ENCODE measurements at regions not wholly inside any gene's neighbourhood (a gene's known extent, or its start where the extent isn't known, plus 50 kb on each side); places are given as distances from the start of the nearest gene placed in this dataset.

- intact Hi-C loops (cut with DNase I; ENCODE audit: low total_unique reads) = no loop called here
- Histone ChIP-seq H3K4me1 (no peaks in the 10 kb centered on the region), H3K27ac (no peak overlapping the region), H3K27me3 (replicated peaks in 1 of 7) (no peaks in the 10 kb centered on the region), H3K36me3 (no peaks in the 10 kb centered on the region), H3K9me3 (no peaks in the 10 kb centered on the region), H3K4me3 (no peak overlapping the region)
- TF ChIP-seq POLR2A (IDR thresholded peaks at IDR 0.05) (no peak), POLR2AphosphoS5 (IDR thresholded peaks at IDR 0.05) (no peak), CTCF (IDR thresholded peaks at IDR 0.05 in 8 of 11, conservative IDR thresholded peaks at IDR 0.05 in 3 of 11) (no peak)
- DNase-seq = no peak
- 82 to 91% (median 87%) methylated on average over 4 of the region's 4 CpGs for WGBS, 5 donors
Measured at GRCh38 chr9:119801311-119801710, 432.1 kb upstream of the BRINP1 start.

- intact Hi-C loops (cut with DNase I; ENCODE audit: low total_unique reads) = no loop called here
- Histone ChIP-seq H3K27ac (no peak overlapping the region), H3K36me3 (no peaks in the 10 kb centered on the region), H3K4me1 (no peaks in the 10 kb centered on the region), H3K4me3 (no peak overlapping the region), H3K27me3 (replicated peaks in 1 of 7) (no peaks in the 10 kb centered on the region), H3K9me3 (no peaks in the 10 kb centered on the region)
- DNase-seq = no peak
- TF ChIP-seq CTCF (IDR thresholded peaks at IDR 0.05 in 8 of 11, conservative IDR thresholded peaks at IDR 0.05 in 3 of 11) (no peak), POLR2AphosphoS5 (IDR thresholded peaks at IDR 0.05) (no peak), POLR2A (IDR thresholded peaks at IDR 0.05) (no peak)
- WGBS, 5 donors = 76 to 89% (median 83%) methylated on average over 3 of the region's 3 CpGs
Measured at GRCh38 chr9:119795395-119795794, 426.2 kb upstream of the BRINP1 start.

- Histone ChIP-seq H3K27ac (no peak overlapping the region), H3K27me3 (replicated peaks in 1 of 7) (no peaks in the 10 kb centered on the region), H3K4me3 (no peak overlapping the region), H3K4me1 (no peaks in the 10 kb centered on the region), H3K36me3 (no peaks in the 10 kb centered on the region), H3K9me3 (no peaks in the 10 kb centered on the region)
- intact Hi-C loops (cut with DNase I; ENCODE audit: low total_unique reads) = no loop called here
- WGBS, 5 donors = 72 to 80% (median 75%) methylated on average over 6 of the region's 6 CpGs
- no peak for DNase-seq
- TF ChIP-seq POLR2A (IDR thresholded peaks at IDR 0.05) = no peak
- no peak for TF ChIP-seq POLR2AphosphoS5 (IDR thresholded peaks at IDR 0.05)
Measured at GRCh38 chr9:119794836-119795235, 425.6 kb upstream of the BRINP1 start.

GRCh38 chr9:119793218-119793617, 424.0 kb upstream of the BRINP1 start:
- no peak for DNase-seq
- Histone ChIP-seq H3K4me1 (no peaks in the 10 kb centered on the region), H3K27me3 (replicated peaks in 1 of 7) (no peaks in the 10 kb centered on the region), H3K9me3 (no peaks in the 10 kb centered on the region), H3K4me3 (no peak overlapping the region), H3K27ac (no peak overlapping the region), H3K36me3 (no peaks in the 10 kb centered on the region)
- 73 to 88% (median 82%) methylated on average over 3 of the region's 3 CpGs for WGBS, 5 donors
- intact Hi-C loops (cut with DNase I; ENCODE audit: low total_unique reads) = no loop called here
- TF ChIP-seq POLR2AphosphoS5 (IDR thresholded peaks at IDR 0.05) = no peak
- no peak for TF ChIP-seq CTCF (IDR thresholded peaks at IDR 0.05 in 8 of 11, conservative IDR thresholded peaks at IDR 0.05 in 3 of 11)
- no peak for TF ChIP-seq POLR2A (IDR thresholded peaks at IDR 0.05)

- Histone ChIP-seq H3K4me1 (no peaks in the 10 kb centered on the region), H3K27me3 (replicated peaks in 1 of 7) (no peaks in the 10 kb centered on the region), H3K27ac (no peak overlapping the region), H3K4me3 (no peak overlapping the region), H3K9me3 (no peaks in the 10 kb centered on the region), H3K36me3 (no peaks in the 10 kb centered on the region)
- WGBS, 5 donors = 61 to 81% (median 77%) methylated on average over 3 of the region's 3 CpGs
- DNase-seq = no peak
- intact Hi-C loops (cut with DNase I; ENCODE audit: low total_unique reads) = no loop called here
- TF ChIP-seq CTCF (IDR thresholded peaks at IDR 0.05 in 8 of 11, conservative IDR thresholded peaks at IDR 0.05 in 3 of 11) = no peak
- TF ChIP-seq POLR2AphosphoS5 (IDR thresholded peaks at IDR 0.05) = no peak
- no peak for TF ChIP-seq POLR2A (IDR thresholded peaks at IDR 0.05)
Measured at GRCh38 chr9:119792242-119792641, 423.0 kb upstream of the BRINP1 start.

All from spleen (tissue), 11 donors.